ENCODE measurements at regions not wholly inside any gene's neighbourhood (a gene's known extent, or its start where the extent isn't known, plus 50 kb on each side); places are given as distances from the start of the nearest gene placed in this dataset.

DNA sequence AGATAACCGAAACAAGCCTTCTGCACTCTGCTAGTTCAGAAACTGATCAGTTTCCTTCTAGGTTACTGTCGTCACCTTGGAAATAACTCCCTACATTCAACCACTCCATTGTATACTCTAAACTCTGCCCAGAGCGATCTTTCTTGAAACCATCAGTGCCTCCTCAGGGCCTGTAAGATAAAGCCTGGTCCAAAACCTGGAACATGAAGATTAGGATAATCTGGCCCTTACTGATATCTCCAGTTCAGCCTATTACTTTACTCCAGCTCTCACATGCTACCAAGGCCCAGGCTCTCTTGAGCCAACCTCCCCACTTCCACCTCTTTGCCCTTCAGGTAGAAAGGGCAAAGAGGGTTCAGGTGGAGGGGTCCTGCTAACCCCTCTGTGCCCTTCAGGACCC lies 125.3 kb upstream of the RXFP2 start:
- DNase-seq: no peak

DNA sequence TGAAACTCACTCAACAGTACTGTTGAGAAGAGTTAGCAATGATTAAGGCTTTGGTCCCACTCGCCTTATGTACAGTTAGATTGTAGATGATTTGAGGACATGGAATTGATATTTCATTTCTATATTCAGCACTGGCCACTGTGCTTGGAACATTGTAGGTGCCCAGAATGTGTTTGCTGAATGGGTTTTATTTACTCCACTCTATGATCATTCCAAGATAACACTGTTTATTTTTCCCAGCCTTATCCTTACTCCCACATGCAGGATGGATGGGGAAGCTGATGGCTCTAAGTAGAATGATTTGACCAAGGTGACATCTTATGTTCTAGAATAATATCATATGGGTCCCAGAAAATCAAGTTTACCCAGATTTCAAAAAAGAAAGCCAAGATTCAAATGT lies 124.6 kb upstream of the RXFP2 start:
- DNase-seq: no peak

DNA sequence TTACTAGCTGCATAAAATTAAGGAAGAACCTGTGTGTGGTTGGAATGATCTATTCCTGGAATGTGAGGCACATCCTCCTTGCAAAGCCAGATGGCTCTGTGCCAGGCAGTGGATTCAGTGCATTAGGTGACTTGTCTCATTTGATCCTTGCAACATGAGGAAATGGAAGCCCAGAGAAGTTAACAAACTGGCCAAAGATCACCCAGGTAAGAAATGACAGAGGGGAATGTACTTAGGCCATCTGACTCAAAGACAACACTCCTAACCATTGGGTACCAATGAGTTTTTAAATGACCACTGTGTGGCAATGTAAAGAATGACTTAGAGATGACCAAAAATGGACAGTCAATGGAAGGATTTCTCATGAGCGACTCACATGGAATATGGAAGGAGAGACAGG lies 114.2 kb upstream of the RXFP2 start:
- DNase-seq: no peak

DNA sequence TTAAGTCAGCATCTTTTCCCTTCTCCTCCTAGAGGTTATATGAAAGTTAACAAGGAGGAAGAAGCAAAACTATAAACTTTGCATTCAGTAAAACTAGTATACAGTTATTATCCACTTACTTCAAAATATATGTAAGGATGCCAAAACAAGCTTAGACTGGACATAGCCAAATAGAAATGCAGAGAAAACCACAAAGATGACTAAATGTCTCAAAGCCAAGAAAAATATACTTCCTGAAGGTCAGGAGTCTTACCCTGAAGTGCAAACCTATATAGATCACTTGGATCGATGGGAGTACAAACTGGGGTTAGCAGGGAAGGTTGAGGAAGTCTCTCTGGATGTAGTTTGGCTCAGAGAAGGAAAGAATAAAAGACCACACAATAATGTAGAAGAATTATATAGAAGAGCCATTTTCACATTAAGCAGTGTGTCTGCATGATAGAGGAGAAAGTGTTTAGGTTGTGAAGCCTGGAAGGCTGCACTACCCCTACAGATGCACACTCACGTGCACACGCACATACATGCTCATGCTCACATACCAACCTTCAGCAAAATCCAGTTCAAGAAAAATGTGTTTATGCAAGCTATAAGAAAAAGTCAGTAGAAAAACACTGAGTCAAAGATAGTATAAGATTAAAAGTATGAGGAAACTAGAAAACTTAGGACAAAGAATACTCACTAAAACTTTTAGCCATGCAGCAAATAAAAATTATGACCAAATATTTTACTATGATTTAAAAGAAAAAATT lies 112.1 kb upstream of the RXFP2 start:
- DNase-seq: no peak

DNA sequence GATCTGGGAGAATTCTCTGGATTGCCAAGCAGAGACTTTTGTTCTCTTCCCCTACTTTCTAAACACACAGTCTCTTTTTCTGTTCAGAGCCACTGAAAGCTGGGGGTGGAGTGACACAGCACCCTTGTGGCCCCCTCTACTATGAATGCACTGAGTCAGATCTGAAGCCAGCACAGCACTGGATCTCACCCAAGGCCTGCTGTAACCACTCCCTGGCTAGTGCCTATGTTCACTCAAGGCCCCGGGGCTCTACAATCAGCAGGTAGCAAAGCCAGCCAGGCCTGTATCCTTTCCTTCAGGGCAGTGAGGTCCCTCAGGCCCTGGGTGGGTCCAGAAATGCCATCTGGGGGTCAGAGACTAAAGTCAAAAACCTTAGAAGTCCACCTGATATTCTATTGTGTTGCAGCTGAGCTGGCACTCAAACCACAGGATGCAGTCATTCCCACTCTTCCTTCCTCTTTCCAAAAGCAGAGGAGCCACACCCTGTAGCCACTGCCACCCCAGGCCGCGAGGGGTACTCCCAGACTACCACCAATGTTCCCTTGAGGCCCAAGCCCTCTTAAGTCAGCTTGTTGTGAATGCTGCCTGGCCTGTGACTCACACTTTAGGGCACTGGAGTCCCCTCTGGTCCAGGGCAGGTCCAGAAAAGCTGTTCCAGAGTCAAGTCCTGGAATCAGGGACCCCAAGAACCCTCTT lies 110.1 kb upstream of the RXFP2 start:
- DNase-seq: no peak

DNA sequence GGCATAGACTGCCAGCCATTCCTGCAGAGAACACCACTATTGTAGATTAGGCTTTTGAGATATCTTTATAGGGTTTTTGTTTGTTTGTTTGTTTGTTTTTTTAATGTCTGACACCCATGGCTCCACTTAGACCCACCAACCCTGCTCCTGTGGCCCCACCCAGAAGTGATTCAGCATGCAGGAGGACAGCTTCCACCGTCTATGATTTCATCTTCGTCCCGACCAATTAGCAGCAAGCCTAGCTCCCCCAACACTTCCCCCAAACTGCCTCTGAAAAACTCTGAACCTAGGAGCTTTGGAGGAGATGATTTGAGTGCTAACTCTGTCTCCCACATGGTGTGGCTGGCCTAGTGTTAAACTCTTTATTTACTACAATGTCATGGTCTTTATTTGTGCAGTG lies 108.3 kb upstream of the RXFP2 start:
- no peak for DNase-seq

DNA sequence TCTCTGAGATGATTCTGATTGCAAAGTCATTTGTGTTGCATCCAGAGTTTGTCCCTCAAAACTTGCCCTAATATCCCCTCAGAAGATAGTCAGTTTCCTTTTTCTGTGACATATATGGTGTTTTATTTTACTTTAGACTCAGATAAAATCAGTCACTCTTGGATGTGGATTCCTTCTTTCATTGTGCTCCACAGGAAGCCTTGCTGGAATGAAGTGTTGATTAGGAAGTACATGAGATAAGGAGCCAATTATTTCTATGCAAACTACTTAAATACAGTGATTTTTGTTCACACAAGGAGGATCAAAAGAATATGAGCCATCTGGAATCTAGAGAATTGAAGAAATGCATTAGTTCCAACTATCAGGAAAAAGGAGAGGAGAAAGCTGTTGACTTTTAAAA lies 107.6 kb upstream of the RXFP2 start:
- DNase-seq: no peak

DNA sequence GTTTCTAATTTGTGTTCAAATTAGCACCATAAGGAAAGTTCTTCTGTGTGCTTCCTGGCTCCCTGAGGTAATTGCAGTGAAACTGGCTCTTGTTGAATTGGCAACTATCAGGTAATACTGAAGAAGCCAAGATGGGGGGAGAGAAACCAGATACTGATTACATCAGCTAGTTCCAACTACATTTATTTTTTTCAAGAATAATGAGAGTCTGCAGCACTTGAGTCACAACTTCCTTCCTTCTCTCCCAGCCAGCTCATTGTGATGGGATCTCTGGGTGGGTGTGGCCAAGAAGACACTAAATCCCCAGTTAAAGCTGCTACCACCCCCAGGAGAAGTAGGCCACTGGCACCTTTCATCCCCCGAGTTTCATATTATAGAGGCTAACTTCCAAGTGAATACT lies 100.7 kb upstream of the RXFP2 start:
- no peak for DNase-seq

DNA sequence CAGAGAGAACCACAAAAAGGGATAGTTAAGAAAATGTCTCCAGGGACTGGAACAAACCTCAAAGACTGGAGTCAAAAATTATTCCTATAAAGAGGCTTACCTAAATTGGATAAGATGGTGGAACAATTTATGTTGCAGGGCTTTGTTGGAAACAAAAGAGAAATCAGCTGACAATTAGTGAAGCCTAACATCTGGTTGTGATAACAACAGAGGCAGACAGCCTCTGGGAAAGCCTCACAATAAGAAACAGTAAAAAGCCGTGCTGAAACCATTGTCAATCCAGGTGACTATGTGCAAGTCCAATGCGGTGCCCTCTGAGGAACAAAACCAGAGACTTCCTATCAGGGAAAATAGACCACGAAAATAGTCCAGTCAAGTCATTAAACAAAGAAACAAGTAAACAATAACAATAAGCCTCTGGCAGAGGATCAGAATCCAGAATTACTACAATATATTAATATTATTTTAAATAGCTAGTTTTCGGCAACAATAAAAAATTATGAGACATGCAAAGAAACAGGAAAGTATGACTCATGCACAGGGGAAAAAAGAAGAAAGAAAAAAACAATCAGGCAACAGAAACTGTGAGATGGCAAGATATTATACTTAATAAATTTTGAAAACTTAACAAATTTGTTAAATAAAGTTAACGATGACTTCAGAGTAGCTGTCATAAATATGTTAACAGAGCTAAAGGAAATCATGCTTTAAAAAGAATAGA lies 99.7 kb upstream of the RXFP2 start:
- DNase-seq: no peak

DNA sequence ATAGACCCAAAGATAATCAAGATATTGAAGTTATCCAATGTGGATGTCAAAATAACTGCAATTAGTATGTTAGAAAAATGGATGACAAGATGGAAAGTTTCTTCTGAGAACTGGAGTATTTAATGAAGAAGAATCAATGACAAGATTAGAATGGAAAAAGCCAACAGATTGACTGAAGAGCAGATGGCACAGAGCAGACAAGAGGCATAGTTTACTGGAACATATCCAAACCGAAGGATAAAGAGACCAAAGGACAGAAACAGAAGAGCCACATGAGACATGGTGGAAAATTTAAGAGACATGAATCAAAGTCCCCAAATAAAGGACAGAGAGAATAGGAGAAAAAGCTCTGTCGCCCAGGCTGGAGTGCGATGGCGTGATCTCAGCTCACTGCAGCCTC lies 89.6 kb upstream of the RXFP2 start:
- DNase-seq: no peak

DNA sequence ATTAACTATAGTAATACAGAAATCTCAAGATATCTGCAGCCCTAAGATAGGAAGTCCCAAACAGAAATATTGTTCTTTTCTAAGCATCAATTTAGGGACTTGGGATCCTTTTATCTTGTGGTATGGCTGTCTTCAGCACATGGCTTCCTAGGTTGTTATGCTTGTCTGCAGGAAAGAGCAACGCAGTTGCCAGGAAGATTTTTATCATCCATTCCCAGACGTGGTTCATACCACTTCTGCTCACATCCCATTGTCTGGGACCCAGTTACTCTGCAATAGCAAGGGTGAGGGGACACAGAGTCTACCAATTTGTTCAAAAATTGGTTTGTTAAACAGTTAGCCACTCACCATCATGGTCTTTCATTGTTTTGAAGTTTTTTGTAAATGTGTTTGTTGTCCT lies 85.6 kb upstream of the RXFP2 start:
- no peak for DNase-seq

DNA sequence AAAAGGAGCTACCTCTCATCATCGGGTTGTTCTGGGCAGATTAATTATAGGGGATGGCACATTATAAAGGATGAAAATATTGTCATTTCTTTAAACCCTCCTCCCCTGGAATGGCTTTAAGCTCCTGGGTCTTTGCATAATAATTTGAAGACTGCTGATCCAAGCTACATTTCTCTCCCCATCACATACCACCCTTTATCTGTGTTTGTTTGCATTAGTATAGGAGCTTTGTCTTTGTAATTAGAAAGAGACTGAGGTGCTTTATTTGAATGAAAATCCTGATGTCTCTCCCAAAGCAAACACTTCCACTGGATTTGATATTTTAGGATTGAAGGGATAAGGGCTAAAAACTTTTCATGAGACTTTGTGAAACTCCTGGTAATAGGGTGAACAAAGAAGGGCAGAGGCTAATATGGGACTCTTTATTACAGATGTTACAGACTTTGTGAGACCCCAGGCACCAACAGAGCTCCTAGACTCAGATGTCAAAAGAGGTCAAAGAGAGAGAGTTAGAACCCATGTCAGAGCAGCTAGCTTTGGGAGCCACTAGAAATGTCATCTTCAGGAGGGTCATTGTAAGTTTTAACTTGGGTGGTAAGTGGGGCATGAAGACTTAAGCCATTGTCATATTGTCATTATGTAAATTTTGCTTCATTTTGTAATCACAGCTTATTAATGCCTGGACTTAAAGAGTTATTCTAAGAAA lies 75.3 kb upstream of the RXFP2 start:
- DNase-seq: no peak

DNA sequence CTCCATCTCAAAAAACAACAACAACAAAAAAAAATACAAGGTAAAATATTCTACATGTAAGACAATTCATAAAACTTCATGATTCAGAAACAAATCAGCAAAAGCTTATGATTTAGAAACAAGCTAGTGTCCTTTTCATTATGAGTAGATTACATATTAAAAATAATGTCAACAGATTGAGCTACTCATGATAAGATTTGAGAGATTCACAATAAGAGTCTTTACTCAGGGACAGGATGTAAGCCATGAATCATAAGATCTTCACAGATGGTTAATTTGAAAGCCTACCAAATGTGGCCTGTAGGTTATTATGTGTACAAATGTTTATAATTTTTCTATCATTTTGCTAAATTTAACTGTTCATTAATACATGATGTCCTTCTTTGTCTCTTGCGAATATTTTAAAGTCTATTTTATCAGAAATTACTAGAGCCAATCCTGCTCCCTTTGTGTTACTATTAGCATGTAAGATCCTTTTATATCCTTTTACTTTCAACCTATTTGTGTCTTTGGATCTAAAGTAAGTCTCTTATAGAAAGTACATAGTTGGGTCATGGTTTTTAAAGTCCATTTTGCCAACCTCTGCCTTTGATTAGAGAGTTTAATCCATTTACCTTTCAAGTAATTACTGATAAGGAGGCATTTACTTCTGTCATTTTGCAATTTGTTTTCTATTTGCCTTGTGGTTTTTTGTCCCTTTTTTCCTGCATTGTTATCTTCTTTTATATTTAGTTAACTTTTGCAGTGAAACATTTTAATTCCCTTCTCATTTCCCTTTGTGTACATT lies 68.3 kb upstream of the RXFP2 start:
- no peak for DNase-seq

DNA sequence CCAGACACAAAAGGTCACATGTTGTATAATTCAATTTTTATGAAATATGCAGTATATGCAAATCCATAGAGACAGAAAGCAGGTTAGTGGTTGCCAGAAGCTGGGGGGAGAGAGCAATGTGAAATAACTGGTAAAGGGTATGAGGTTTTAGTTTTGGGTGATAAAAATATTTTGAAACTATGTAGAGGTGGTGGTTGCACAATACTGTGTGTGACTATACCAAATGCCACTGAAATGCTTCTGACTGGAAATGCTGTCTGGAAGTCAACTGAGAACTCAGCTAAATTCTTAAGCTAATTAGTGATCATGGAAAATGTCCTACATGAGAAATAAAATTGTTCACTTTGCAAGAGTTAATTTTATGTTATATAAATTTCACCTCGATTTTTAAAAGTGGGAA lies 65.3 kb upstream of the RXFP2 start:
- DNase-seq: no peak

DNA sequence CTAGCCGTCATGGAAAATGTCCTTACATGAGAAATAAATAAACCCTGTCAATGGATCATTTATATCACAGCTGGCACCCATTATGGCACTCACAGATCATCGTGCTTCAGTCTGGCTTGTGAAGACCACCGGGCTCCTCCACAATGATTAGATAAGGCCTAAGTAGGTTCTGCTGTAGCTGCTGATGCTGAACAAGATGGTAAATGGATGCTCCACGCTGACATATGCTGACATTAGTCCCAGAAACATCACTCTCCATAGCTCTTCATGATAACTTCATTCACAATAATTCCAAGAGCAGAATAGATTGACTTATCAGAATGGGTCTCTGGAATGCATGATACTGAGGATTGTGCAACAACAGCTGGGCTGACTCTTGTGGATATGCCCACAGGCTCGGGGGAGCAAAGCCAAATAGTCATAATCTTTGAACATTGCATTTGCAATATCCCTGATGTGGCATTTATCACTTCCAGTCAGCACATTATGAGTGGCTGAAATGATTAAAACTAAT lies 63.8 kb upstream of the RXFP2 start:
- DNase-seq: no peak

DNA sequence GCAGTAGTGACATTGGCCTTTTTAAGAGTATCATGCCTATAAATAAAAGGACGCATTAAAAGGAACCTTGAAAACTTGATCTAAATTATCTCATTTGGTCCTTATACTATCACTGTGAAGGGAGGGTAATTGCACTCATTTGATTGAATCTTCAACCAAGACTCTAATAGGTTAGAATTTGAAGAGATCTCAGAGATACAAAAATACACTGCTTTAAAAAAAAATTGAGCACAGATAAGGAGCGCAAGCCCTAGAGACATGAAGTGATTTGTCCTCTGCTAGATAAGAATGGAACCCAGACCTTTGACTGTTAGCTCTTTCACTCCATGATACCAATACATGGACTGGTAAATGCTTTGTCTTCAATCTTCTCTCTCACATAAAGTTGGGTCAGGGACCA lies 58.2 kb upstream of the RXFP2 start:
- no peak for DNase-seq

DNA sequence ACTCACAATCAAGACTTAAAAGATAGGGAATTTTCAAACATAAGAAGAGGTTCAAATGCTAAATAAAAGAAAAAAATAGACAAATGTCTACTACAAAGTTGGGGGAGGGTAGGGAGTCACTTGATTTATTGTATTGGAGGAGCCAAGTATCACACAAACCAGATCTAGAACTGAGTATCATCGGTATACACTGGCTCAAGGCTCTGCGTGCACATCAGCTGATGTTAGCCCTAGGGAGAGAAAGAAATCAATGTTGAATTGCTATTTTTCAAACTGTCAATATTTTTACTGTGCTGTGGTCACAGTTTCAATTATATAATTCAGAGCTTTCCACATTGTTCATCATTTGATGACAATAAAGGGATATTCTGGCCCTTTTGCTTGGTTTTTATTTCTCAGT lies 54.9 kb upstream of the RXFP2 start:
- no peak for DNase-seq

DNA sequence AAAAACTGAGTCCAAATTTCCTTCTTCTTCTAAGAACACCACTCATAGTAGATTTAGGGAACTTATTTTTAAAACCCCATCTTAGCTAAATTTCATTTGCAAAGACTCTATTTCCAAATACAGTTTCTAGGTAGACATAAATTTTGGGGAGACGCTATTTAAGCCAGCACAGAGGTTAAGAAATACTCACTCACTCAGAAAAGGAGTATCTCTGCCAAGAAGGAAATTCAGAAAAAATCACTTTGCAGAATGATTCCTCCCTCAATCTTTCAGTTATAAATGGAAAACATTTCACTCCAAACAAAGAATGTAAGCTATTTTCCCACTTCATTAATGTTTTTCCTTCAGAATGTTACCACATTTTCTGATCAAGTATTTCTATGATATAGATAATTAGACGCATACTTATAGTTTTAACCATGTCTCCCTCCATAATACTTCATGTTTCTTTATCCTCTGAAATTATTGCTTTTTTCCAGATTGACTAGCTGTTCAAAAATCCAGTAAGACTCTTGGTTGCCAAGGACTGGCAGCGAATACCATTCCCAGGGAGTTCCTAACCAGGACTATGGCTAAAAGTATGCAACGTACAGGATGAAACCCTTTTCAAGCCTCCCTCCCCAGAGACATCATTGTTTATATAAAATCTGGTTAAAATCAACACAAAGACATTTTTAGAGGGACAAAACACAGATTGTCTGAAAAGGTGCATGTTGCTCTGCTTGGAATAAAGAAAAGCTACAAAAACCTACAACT lies 52.5 kb upstream of the RXFP2 start:
- DNase-seq: no peak
